ENCODE measurements at regions not wholly inside any gene's neighbourhood (a gene's known extent, or its start where the extent isn't known, plus 50 kb on each side); places are given as distances from the start of the nearest gene placed in this dataset.

GRCh38 chr11:115663790-115664189 lies 159.6 kb upstream of the CADM1 start:
- ChIA-PET CTCF (no interaction called here), POLR2A (no interaction called here)
- no peak for DNase-seq (ENCODE audit: low read depth, low spot score)
- H3K27ac ChIP-seq (ENCODE audit: low read length) = no peak overlapping the region
- no peaks in the 10 kb centered on the region for H3K4me1 ChIP-seq (ENCODE audit: control insufficient read depth, insufficient read depth, low read length)
- no peaks in the 10 kb centered on the region for H3K36me3 ChIP-seq (ENCODE audit: control insufficient read depth, insufficient read depth, low read length)
- no peak for TF ChIP-seq POLR2AphosphoS5 (IDR thresholded peaks at IDR 0.05; ENCODE audit: low read depth, low read length)
- no peak for TF ChIP-seq CTCF (IDR thresholded peaks at IDR 0.05)
- TF ChIP-seq REST (IDR thresholded peaks at IDR 0.05; ENCODE audit: insufficient read depth in 1 of 2, low read depth in 2 of 2, low read length in 1 of 2) = no peak
- TF ChIP-seq TCF7L2 (IDR thresholded peaks at IDR 0.05; ENCODE audit: low read depth, low read length) = no peak
- no peak for TF ChIP-seq SIN3A (IDR thresholded peaks at IDR 0.05; ENCODE audit: borderline replicate concordance, insufficient read depth, low read depth, low read length)
- intact Hi-C loops (cut with micrococcal nuclease; ENCODE audit: unreplicated experiment) = no loop called here
- ATAC-seq = no peak
- no peaks in the 10 kb centered on the region for H3K9me3 ChIP-seq (ENCODE audit: control insufficient read depth, insufficient read depth, low read depth, low read length)
- no peak overlapping the region for H3K4me3 ChIP-seq (ENCODE audit: low read depth in 2 of 2, low read length in 2 of 2)
- H3K27me3 ChIP-seq (ENCODE audit: control insufficient read depth, insufficient read depth, low read length) = peaks cover 5% of the 10 kb centered on the region; the same call in 1 of the 2 replicates
- in situ Hi-C loops (cut with HindIII; ENCODE audit: low pct_unique_long_range_greater_than_20kb, low sequenced_read_pairs) = no loop called here
- BruUV-seq (replicated peaks) = no TSS peak

- no peaks in the 10 kb centered on the region for H3K36me3 ChIP-seq (ENCODE audit: control insufficient read depth, insufficient read depth, low read length)
- intact Hi-C loops (cut with micrococcal nuclease; ENCODE audit: unreplicated experiment) = no loop called here
- peaks cover 5% of the 10 kb centered on the region; the same call in 1 of the 2 replicates for H3K27me3 ChIP-seq (ENCODE audit: control insufficient read depth, insufficient read depth, low read length)
- TF ChIP-seq CTCF (IDR thresholded peaks at IDR 0.05) (no peak), REST (IDR thresholded peaks at IDR 0.05; ENCODE audit: insufficient read depth in 1 of 2, low read depth in 2 of 2, low read length in 1 of 2) (no peak), SIN3A (IDR thresholded peaks at IDR 0.05; ENCODE audit: borderline replicate concordance, insufficient read depth, low read depth, low read length) (no peak), TCF7L2 (IDR thresholded peaks at IDR 0.05; ENCODE audit: low read depth, low read length) (no peak), POLR2AphosphoS5 (IDR thresholded peaks at IDR 0.05; ENCODE audit: low read depth, low read length) (no peak)
- no peak for ATAC-seq
- no peak overlapping the region for H3K27ac ChIP-seq (ENCODE audit: low read length)
- H3K4me3 ChIP-seq (ENCODE audit: low read depth in 2 of 2, low read length in 2 of 2) = no peak overlapping the region
- in situ Hi-C loops (cut with HindIII; ENCODE audit: low pct_unique_long_range_greater_than_20kb, low sequenced_read_pairs) = no loop called here
- POLR2A ChIA-PET = no interaction called here
- DNase-seq (ENCODE audit: low read depth, low spot score) = no peak
- no TSS peak for BruUV-seq (replicated peaks)
- CTCF ChIA-PET = no interaction called here
- H3K4me1 ChIP-seq (ENCODE audit: control insufficient read depth, insufficient read depth, low read length) = no peaks in the 10 kb centered on the region
- no peaks in the 10 kb centered on the region for H3K9me3 ChIP-seq (ENCODE audit: control insufficient read depth, insufficient read depth, low read depth, low read length)
Observed at GRCh38 chr11:115660030-115660805, 156.0 kb upstream of the CADM1 start.
